GM19238 (cell line): ENCODE measurements at regions not wholly inside any gene's neighbourhood (a gene's known extent, or its start where the extent isn't known, plus 50 kb on each side); places are given as distances from the start of the nearest gene placed in this dataset.
"Not testable (repeated sequence)": the region's sequence is repeated elsewhere in the genome, so short reads cannot be mapped to it uniquely, and the experiment has no call there.

Source experiments
- DNase-seq: peaks from one replicate; pipeline ENCODE4 v3.0.0; 2011; ENCODE audit warnings: low spot score; ENCODE audit not compliant: insufficient read length

DNA sequence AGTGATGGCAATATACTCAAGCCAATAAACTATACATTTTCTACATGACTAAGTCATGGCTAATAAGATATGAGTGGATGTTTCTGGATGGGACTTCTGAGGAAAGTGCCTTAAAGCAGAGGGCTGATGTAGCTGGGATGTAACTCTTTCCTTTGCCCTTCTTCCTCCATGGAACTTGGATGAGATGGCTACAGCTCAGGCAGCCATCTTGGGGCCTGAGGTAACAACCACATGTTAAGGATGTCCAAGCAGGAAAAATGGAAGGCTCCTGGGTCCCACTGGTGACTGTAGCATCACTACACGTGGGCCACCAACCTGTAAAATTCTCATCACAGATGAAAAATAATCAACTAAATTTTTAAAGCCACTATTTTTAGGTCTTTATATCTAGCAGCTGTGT is 54.4 kb upstream of the GRIP1 start:
- no peak for DNase-seq

GRCh38 chr12:66733839-66734238 is 55.0 kb upstream of the GRIP1 start:
- no peak for DNase-seq

GRCh38 chr12:66735275-66735674 is 56.4 kb upstream of the GRIP1 start:
- no peak for DNase-seq

DNA sequence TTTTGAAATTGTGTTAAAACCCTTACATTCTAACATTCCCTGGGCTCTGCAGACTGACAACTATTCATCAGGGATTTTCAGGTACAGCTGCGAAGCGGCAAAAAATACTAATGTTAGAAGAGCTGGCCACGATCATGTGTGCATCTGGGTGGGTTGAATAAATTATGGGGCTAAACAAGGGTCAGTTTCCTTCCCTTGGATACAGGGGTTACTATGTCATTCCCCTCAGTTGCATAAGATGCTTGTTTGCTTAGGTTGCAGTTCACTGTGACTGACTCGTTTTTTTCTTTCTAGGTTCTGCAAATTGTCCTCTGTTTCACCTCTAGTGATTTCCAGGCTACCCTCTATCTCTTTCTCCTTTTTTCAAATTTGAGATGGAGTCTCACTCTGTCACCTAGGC is 58.1 kb upstream of the GRIP1 start:
- no peak for DNase-seq

- DNase-seq, result no peak
These were observed 60.4 kb upstream of the GRIP1 start for GRCh38 chr12:66739266-66739665.

- no peak for DNase-seq
These were observed 61.2 kb upstream of the GRIP1 start for GRCh38 chr12:66739940-66740651.

DNA sequence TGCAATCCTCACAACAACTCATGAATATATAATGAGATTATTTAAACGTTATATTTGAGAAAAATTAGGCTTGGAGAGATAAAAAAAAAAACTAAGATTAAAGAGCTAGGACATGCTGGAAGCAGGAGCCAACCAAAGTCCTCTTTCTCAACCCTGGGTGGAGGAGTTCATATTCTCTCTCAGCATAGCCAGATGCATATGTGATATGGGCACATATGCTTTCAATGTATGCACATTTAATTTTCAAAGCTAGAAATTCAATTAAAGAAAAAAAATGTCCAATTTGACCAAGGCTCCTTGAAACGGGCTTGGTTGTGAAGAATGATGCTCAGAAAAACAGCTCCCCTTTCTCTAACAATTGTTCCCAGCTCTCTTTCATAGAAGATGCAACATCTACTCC is 61.9 kb upstream of the GRIP1 start:
- DNase-seq, result no peak

GRCh38 chr12:66741919-66742318 is 63.0 kb upstream of the GRIP1 start:
- no peak for DNase-seq

DNA sequence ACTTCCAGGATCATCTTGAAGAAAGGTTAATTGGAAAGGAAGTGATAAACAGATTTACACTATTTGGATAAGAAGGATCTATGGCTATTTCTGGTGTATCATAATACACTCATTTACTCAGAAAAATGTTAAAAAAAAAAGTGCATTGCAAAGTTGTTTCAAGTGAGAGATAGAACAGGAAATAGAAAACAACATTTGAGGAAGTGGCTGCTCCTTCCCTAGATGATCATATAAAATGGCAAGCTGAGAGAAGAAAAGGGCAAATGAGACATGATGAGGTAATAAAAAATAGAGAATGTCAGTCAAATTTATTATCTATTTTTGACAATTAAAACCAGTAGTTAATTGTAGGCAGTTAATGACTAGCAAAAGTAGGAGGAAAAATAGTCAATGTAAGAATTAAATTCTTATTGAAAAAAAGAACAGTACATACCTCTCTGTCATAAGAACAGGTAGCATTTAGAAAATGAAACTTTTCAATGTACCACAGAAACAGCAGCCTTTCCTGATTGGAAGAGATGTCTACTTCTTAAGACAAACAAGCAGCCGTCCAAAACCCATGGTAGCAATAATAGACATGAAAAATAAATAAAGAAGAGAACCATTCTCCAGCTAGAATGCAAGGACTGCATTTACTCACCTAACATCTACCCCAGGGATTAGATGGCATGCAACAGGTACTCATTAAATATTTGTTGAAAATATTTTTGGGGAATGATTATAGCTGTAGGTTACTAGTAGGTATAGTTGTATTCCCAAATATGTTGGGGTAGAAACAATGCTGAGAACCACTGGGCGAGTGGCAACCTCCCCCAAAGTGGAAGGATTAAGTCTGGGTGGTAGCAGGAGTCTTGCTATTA is 63.9 kb upstream of the GRIP1 start:
- no peak for DNase-seq

DNA sequence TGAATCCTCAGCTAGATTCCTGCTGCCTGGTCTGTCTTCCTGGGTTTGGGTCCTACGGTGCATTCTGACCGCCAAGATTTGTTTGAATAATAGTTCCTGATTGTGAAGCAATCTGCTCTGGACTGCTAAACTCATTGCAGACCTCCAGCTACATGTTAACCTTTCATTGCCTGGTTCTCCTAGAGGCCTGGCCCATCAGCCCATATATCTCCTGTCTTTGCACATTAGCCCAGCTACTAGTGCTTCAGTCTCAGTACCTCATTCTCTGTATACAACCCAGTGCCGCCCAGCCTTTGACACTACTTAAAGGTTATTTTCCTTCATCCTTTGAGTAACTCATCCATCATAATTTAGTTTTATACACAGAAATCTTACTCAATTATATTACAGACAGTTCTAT is 65.6 kb upstream of the GRIP1 start:
- no peak for DNase-seq

- DNase-seq, result no peak
These were observed 66.1 kb upstream of the GRIP1 start for GRCh38 chr12:66744956-66745383.

DNA sequence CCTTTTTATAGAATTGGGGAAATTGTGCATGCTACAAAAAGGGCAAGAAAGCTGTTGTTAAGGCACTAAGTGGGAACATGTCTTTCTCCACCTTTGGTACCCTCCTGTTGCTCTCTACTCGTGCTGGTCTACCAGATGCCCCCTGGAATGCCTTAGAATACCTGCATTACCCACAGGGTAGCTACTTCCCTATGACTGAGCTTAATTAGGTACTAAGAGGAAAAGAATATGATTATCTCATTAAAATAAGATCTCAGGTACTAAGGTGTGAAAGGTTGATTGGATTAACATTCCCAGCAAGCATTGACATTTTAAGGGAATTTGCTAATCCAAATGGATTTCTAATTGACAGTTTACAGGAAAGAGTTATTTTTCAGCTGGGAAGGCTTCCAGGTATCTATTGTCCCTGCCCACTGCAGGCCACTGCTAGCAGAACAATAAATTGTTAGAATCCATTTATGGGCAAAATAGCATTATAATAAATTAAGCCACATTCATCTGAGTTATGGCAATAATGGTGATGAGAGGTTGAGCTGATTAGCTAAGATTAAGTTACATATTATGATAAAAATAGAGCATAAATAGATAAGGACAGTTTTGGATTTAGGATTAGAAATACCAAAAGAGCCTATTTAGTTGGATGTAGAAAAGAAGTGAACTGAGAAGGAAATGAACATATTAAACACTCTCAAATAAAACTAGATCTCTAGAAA is 67.8 kb upstream of the GRIP1 start:
- no peak for DNase-seq

DNA sequence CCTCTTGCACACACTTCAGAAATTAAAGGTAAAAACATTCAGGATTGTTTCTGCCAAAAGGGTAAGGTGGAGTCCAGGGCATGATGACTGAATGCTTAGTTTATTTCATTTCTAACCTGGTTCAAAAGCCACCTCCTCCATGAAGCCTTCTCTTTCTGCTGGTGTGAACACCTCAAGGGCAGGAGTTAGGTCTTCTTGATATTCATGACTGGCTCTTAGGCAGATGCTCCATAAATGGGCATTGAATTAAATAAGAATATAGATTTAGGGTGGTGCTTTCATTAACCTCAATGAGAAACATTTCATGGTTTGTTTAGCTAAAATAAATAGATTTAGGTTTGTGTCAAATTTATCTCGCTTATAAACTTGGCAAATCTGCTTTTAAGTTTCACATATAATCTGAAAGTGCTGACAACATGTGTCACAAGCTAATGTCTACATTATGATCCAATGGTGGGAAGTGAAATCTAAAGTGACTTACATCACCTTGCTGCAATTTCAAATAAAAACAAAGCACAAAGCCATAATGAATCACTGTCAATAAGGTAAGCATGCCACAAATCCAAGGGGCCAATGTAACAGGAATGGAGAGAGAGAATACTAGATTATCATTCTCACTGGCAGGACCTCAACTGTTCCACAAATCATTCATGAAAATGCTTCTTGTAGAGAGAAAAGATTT is 72.7 kb upstream of the GRIP1 start:
- no peak for DNase-seq

- no peak for DNase-seq
These were observed 74.9 kb upstream of the GRIP1 start for GRCh38 chr12:66753810-66754209.

- no peak for DNase-seq
These were observed 77.0 kb upstream of the GRIP1 start for GRCh38 chr12:66755727-66756395.

GRCh38 chr12:66756631-66757030 is 77.8 kb upstream of the GRIP1 start:
- DNase-seq, result no peak

DNA sequence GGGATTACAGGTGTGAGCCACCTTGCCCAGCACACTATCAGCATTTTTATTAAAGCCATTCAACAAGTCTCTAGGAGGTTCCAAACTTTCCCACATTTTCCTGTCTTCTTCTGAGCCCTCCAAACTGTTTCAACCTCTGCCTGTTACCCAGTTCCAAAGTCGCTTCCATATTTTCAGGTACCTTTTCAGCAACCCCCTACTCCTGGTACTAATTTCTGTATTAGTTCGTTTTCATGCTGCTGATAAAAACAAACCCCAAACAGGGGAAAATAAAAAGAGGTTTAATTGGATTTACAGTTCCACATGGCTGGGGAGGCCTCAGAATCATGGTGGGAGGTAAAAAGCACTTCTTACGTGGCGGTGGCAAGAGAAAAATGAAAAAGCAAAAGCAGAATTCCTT is 81.2 kb upstream of the GRIP1 start:
- not testable (repeated sequence) for DNase-seq

GRCh38 chr12:66763467-66763866 is 84.6 kb upstream of the GRIP1 start:
- no peak for DNase-seq

DNA sequence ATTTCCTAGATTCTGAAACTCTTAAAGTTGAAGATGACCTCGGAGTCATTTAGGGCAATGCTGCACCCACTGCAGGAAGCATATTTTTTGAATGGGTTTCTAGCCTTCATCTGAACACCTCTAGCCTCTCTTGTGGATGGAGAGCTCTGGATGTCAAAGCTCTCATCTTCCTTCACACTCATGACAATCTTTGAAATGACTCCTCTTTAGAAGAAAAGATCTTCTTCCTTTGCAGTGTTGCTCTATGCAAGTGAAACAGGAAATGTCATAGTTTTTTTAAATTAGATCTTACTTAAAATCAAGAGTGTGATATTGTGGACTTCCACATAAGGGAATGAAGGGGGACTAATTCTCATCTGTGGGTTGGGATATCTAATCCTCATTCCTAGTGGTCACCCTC is 86.3 kb upstream of the GRIP1 start:
- no peak for DNase-seq

DNA sequence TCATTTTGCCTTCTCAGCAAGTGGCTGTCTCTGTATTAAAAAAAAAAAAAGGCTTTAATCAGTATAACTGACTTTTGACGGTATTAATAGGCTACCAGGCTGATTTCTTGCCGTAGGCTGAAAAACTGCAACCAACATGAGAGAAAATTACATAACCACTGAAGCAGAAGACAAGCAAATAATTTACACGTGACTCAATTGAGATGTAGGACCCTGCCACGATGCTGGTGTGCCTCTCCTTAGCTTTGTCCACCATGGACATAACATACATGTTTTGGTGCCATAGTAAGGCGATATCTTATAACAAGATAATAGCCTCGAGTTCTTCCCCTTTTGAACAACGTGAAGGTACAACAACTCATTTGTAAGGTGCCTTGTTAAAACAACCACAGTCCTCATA is 88.7 kb upstream of the GRIP1 start:
- DNase-seq, result no peak

DNA sequence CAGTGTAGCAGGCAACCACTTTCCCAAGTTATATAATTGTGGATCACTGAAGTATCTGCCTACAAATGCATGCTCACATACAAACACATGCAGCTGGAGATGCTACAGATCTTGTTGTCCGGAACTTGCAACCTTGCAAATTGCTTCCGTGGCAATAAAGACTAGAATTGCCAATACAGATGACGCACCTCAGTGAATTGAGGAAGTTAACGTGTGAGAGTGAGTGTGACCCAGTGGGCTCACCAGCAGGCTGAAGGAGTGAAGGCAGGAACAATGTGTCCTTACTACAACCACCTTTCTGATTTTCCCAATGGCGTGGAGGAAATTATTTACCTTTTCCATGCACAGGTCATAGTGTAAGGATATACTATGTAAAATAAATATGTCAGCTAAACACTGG is 89.4 kb upstream of the GRIP1 start:
- no peak for DNase-seq
